H1 (cell line): ENCODE measurements at regions not wholly inside any gene's neighbourhood (a gene's known extent, or its start where the extent isn't known, plus 50 kb on each side); places are given as distances from the start of the nearest gene placed in this dataset.

Experiments
- RNF2 ChIP-seq: fragments of 200-900, 300-1000 bp; sonication (generic); IDR thresholded peaks from 2 replicates; pipeline ENCODE4 v1.7.1; 2016; ENCODE audit warnings: borderline replicate concordance, low read depth, mild to moderate bottlenecking, antibody characterized with exemption, low read length; ENCODE audit not compliant: poor library complexity, severe bottlenecking; ENCODE audit errors: missing control alignments

GRCh38 chr2:207416900-207417299 lies 112.9 kb upstream of the CREB1 start (continued):
- TF ChIP-seq RNF2 = no peak
- TF ChIP-seq, all 59 proteins: peak for 0
